HG02588 (cell line): ENCODE measurements at regions not wholly inside any gene's neighbourhood (a gene's known extent, or its start where the extent isn't known, plus 50 kb on each side); places are given as distances from the start of the nearest gene placed in this dataset.

Experiments used
- ATAC-seq: cut with Tn5 transposase; IDR thresholded peaks from one replicate; pipeline ENCODE4 v1.9.1; 2021; ENCODE audit warnings: mild to moderate bottlenecking, moderate library complexity; ENCODE audit not compliant: unreplicated experiment

DNA sequence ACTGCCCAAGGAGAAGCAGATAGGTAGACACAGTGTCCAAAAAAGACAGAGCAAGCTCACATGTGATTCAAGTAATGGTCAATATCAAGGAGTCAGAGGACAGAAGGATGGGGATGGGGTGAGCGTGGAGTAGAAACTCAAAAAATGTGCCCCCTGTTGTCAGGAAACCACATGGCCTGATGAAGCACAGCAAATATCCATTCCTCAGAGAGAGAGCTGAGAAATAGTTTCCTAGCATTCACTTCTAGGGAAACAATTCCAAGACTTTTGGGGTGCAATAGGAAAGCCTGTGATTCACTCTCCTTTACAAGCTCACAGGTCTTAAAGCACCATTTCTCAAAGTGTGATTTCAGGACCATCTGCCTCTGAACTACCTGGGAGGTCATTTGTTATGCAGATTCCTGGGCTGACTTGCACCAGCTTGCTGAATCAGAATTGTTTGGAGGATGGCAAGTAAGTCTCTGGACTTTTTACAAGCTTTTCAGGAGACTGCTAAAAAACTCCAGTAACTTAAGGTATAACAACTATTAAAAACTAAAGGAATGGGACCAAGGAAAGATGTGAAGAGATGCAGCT, 432.8 kb downstream of the HDGFL1 start:
- no peak for ATAC-seq

DNA sequence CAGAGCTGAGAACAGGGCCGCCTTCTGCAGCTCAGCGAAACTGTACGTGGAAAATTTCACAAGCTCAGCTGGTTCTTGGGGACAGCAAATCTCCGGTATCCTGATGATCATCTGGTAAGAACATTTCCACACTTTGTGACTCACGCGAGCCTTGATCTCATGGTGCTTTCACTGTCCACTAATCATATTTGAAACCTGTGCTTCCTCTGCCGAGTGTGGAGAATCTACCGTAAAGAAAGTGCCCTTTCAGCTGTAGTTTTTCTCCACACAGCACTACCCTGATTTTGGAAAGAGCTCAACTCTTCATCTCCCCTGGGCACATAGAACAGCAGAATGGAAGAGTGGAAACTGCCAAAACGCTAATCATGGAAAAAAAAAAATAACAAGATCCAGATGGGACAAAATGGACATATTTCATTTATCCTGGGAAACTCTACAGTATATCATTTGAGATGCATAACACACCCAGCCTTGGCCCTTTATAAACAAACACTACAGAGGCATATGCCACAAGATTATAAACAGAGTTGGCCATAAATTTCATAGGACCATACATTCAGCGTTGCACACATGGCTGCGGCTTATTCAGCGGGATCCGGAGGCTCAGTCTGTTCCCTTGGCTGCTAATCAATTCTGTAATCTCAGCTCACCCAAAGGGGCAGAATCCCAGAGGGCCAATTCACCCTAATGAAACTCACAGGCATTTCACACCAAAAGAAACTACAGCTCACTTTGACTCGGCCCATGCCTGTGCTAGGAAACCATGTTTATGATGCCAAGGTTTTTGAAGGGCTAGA, 434.5 kb downstream of the HDGFL1 start:
- no peak for ATAC-seq

DNA sequence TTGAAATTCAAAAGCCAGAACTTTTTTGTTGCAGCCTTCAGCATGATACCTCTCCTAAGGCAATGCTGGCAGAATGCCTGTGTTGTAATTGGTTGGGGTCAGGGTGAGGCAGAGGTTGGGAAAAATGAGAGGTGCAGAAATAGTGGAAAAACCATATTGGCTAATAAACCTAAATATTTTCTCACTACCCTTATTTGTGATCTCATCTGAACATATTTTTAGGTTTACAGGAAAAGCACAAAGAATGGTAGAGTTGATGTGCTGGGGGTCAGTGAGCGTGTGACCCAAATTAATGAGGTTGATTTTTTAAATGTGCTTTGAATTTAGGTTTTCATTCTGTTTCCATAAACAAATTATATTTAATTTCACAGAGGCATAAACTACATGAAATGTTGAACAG, 437.3 kb downstream of the HDGFL1 start:
- no peak for ATAC-seq

DNA sequence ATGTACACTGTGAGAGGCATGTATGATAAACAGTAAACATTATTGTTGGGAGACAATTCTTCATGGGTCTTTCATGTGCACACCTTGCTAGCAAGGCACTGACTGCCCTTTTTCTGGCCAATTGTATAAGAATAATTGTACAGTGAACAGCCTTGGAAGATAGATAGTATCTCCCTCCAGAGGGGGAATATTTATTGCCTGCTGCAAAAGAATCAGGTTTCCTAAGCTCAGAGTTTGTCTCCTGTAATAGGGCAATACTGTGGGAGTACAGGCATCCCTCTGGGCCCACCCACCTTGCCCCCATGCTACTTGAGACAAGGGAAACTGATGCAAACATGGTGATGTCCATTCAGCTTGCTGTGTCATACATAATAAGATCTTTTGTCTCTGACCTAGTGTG, 442.2 kb downstream of the HDGFL1 start:
- ATAC-seq: no peak

DNA sequence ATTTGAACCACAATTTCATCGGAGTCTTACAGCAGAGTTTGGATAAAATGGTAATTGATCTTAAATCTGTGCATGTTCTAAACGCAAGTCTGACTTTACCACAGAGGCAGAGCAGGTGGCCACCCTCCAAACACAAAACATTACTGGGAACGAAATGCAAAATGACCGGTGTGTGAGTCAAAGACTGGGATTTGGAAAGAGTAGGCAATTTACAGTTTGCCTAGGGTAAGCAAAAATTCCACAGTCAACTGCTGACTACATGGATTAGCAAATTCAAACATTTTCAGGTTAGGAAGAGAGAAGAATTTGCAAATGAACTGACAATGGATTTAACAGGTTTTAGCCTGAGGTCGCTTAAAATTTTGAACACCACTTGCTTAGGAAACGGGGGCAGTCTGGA, 444.4 kb downstream of the HDGFL1 start:
- no peak for ATAC-seq

DNA sequence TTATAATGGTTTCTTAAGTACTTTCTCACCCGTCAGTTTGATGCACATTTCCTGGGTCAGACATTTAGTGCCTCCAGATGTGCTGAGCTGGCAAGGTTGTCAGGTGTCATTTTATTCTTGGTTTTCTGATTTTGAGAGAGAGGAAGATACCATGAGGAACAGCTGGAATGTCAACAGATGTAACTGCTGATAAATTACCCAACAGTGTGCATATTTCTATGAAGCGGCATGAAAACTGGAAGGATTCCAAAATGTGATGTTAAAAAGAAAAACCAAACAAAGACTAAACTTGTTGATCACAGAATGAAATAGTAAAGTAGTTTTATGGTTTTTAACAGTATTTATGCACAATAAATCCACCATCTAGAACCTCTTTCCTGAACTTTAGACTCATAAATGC, 447.3 kb downstream of the HDGFL1 start:
- no peak for ATAC-seq

DNA sequence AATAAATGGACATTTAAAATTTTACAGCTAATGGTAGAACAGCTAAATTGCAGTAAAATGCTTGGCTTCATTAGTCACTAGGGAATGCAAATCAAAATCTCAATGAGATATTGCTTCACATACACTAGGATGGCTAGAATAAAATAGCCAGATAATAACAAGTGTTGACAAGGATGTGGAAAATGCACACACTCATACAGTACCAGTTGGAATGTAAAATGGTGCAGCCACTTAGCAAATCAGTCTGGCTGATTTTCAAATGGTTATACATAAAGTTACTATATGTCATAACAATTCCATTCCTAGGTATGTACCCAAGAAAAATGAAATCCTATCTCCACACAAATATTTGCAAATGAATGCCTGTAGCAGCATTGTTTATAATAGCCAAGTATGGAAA, 452.1 kb downstream of the HDGFL1 start:
- no peak for ATAC-seq

DNA sequence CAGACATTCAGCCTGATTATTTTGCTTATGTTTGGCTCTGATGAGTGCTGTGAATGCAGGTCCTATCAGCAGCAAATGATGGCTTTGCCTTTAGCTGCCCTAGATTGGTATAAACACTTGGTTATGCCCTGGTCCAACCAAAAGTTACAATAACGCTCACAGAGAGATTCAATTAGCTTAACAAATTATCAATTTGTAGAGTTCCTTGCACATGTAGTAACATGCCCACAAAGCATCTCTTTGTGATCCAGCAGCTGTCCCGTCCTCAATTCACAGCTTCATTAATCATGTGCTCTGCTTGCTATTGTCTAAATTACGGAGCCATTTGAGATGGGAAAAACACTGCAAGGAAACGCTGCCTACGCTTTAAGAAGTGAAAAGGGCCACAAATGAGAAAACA, 457.9 kb downstream of the HDGFL1 start:
- ATAC-seq: no peak

DNA sequence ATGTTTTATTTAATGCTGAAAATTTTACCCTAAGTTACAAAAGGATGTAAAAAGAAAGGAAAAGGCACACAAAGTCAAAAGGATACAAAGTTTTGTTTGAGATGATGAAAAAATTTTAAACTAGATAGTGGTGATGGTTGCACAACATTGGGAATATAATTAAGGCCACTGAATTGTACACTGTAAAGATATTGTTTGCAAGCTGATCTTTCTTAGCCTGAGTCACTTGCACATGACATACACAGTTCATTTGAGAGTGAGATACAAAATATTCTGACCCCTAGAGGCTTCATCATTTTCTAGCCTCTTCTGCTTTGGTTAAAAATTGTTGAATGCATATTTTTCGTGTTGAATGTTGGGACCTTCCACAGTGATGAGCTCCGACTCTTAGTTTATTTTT, 462.6 kb downstream of the HDGFL1 start:
- ATAC-seq: no peak

DNA sequence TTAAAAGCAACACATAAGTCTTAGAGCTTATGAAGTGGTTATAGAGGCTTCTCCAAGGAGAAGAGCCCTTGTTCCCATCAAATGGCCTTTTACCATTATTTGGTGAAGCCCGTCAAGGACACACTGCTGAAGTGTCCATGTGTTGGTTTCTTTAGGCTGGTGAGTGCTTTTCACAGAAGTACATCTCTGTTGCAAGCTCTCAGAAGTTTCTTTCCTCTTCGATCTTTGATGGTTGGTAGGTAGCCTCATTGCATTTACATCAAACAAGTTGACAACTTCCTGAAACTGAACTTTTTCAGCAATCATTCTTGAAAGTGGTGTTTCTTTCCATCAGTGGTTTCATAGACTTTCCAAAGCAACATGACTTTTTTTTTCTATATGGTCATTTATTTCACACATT, 465.6 kb downstream of the HDGFL1 start:
- no peak for ATAC-seq

DNA sequence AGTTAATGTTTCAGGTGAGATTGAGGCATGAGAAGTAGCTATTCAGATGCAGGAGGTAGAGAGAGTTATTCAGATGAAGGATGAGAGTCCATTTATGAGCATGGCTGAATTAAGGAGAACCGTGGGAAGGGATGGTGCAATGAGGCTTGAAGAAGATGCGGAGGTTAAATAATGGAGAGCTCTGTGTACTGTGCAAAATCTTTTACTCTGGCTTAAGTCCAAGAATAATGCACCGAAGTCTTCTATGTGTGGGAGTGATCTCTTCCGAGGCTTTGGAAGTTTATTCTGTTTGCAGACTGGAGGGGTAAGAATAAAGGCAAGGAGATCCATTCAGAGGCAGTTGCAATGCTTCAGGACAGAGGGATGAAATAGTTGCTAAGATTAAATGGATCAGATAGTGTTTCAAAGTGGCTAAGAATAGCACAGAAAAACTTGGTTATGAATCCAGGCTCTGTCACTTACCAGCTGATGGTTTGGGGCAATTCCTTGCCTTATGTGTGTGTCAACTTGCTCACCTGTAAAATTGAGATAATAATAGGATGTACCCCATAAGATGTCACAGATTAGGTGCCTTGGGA, 467.1 kb downstream of the HDGFL1 start:
- no peak for ATAC-seq

DNA sequence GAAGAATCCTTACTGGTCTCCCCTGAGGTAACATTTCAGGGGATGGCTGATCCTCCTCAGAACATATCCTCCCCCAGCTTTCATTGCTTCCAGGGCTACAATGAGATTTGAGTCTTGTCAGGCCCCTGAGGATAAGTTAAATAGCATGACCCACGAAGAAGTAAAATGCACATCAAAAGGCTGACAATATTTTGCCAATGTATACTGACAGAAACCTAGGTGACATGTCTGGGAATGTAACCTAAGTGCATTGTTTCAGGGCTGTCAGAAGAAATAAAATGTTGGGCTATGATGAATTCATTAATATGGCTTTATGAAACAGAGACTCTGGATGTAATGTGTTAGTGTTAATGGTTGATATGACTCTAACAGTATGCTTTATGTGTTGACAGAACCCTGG, 471.5 kb downstream of the HDGFL1 start:
- ATAC-seq: no peak

DNA sequence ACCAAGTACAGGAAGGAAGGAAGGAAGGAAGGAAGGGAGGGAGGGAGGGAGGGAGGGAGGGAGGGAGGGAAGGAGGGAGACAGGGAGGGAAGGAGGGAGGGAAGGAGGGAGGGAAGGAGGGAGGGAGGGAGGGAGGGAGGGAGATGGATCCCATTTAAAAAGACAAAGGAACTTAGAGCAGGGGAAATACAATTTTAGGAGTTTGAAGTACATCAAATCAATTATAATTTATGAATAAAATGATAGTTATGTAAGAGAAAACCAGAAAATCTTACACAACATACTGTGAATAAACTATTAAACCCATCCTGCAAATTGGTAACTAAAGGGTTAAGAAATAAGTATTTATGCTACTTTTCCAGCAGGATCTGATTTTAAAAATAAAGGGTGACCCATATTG, 475.9 kb downstream of the HDGFL1 start:
- ATAC-seq: no peak

DNA sequence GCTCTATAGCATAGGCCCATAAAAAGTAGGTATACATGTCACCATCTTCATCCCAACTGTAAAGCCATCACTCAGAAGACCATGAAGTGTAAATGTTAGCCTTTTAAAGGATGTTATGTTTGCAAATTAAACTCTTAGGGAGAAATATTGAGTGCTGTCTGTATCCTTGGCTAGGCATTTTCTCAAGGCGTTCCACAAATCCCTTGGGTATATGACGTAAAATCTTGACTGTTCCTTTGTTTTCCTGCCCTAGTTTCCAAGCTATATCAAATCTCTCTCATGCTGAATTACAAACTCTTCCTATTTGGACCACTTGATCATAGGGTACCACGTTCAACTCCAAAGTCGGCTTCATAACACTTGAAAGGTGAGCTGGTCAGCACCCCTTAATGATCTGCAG, 486.2 kb downstream of the HDGFL1 start:
- ATAC-seq: no peak

DNA sequence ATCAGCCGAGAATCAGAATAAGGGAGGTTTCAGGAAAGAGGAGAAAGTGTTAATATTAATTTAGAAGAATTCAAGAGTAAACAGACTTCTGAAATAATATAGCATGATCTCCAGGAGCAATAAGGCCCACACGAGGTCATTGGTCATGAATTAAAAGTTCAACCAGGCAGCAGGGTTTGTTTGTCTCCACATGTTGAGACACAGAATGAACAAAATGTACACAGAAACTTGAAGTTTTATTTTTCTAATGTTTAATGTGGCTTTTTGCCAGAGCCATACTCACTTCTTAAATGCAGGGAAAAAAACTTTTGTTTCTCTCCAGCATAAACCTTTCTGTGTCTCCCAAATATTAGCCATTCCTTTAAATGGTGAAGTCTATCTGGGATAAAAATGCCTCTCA, 504.5 kb downstream of the HDGFL1 start:
- ATAC-seq: no peak

DNA sequence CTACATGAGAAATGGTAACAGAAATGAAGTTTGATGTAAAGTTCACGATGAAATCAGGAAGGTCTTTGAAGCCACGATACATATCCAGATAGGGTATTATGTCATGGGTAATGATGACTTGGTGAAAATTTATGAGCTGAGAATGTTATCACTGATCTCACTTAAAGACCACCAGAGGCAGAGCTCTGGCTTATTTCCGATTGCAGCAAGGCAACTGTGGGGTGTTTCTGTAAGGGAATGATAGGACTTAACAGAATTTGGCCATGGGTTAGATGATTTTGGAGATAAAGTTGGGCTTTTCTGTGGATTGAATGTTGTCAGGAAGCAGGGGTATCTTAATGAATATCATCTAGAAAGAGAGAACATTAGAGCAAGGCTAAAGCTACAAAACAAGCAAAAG, 508.4 kb downstream of the HDGFL1 start:
- ATAC-seq: no peak

DNA sequence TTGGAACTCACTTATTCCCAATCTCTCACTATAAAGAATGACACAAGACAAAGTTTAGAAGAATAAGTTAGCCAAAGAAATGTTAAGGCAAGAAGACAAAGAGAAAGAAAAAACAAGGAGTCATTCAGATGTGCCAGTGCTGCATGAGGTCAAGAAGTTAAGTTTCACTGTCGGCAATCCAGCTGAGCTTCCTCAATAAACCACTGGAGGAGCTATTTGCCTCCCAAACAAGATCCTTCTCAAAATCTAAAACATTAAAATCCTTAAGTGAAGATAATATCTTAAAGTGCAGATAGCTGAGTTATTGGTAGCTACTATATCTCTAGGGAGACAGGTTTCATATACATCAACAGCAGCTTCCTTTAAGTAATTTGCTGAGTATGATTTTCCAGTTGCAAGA, 512.3 kb downstream of the HDGFL1 start:
- ATAC-seq: no peak

DNA sequence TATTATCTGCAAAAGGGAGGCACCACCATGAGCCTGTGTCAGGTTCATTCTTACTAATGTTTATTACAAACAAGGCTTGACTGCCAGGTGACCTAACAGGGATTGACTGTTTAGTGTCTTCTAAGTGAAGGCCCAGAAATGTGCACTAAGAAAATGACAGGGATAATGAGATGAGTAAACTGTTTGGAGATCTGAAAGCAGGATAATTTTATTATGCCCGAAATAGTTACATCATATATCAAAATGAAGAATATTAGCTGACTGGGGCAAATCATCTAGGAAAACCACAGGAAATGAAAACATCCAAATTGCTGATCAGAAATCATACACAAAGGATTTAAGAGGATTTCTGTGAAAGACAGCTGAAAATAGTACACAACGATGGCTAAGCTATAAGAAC, 516.7 kb downstream of the HDGFL1 start:
- no peak for ATAC-seq

DNA sequence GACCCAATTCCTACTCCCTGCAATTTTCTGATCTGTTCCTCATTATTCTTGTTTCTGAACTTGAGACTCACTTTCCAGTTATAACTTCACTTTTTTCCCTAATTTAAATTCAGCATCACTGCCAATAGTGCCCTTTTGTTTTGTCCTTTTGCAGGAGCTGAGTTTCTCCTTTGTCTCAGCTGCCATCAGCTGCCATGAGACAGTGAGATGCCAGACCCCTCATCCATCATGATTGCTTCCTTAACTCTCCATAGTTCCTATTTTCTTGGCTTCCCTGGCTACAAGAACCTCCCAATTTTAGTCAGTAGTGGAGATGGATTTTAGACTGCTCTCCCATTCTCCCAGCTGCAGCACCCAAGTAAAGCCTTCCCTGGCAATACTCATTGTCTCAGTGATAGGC, 518.1 kb downstream of the HDGFL1 start:
- no peak for ATAC-seq

DNA sequence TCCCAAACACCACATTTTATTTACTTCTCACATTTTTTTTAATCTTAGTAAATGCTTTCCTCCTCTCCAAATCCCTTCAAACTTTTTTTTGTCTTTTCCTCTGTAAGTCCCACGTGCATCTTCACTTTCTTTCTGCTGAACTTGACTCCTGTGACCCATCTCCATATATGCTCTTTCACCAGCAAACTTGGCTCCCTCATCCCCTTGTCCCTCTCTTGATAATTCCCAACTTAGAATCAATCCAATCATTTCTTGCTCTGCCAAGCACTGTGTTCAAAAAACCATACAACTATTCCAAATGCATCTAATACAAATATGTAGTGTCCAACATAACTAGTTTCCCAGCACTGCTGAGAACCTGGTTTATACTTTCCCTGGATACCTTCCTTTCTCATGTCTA, 519.4 kb downstream of the HDGFL1 start:
- ATAC-seq: no peak

DNA sequence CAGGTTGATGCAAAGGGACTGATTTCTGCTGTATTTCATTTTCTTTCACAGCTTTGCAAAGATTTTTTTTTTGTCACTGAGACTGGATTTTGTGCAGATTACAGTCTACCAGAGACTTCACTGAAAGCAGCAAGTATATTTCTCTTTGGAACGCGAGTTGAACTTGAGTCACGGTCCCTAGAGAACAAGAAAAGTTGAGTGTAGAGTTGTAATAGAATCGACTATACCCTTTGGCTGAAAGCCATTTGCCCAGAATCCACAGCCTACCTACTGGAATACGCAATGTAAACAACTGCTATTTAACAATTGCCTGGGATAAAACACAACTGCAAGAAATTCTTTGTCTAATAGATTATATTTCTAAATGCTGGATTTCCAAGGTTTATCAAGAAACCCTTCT, 520.6 kb downstream of the HDGFL1 start:
- ATAC-seq: no peak

DNA sequence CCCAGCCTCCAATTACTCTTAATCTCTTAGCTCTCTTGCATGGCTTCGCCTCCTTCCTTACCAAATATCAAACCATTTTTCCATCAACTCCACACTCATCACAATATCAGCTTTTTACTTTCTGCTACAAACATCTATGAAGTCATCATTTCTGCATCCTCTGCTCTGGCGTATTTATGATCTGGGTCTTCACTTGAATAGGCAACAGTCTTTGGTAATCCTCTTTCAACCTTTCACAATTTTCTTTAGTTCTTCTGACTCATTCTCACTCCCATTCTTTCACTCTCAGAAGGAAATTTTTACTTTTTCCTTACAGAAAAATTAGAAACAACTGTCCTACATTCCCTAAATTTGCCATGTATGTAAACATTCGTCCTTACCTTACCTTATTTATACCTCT, 522.4 kb downstream of the HDGFL1 start:
- no peak for ATAC-seq

DNA sequence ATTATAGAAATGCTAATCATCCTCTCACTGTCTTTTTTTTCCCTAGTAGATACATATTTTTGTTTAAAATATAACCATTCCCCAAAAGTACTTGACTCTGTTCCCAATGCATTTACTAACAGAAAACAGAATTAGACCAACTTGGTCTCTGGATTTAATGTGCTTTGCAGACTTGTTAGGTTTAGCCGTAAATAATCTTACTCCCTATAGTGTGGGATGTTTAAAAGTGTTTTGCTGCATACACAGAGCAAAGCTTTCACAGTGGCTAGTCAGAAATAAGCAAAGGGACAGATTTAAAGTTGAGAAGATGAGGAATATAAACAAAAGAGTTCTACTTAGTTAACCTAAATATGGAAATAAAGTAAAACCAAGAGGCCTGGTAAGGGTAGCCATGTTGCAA, 527.5 kb downstream of the HDGFL1 start:
- ATAC-seq: no peak
